ENCODE measurements at regions not wholly inside any gene's neighbourhood (a gene's known extent, or its start where the extent isn't known, plus 50 kb on each side); places are given as distances from the start of the nearest gene placed in this dataset.

DNA sequence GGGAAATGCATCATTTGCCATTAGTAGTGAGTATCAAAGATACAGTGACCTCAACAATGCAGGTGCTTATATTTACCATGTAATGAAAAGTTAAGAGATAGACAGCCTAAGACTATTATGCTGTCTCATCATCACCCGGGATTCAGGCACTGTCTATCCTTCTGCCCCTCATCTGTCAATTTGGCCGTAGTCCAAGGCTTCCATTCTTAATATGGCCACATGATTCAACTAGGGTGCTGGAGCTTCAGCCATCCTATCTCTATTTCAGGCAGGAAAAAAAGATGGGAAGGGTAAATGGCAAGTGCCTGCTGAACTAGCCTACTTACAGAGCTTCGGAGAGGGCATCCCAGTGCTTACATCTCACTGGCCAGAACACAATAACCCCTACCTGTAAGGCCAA is 196.7 kb upstream of the LNX1 start:
- no peaks in the 10 kb centered on the region for H3K36me3 ChIP-seq (ENCODE audit: control insufficient read depth, insufficient read depth, low read length)
- no peak for DNase-seq (ENCODE audit: extremely low read depth, insufficient read length)
- H3K27me3 ChIP-seq (replicated peaks; ENCODE audit: control insufficient read depth, insufficient read depth, low read length): no peaks in the 10 kb centered on the region
- H3K4me3 ChIP-seq (replicated peaks; ENCODE audit: low read depth, low read length): no peak overlapping the region
- TF ChIP-seq, protein P1, sequence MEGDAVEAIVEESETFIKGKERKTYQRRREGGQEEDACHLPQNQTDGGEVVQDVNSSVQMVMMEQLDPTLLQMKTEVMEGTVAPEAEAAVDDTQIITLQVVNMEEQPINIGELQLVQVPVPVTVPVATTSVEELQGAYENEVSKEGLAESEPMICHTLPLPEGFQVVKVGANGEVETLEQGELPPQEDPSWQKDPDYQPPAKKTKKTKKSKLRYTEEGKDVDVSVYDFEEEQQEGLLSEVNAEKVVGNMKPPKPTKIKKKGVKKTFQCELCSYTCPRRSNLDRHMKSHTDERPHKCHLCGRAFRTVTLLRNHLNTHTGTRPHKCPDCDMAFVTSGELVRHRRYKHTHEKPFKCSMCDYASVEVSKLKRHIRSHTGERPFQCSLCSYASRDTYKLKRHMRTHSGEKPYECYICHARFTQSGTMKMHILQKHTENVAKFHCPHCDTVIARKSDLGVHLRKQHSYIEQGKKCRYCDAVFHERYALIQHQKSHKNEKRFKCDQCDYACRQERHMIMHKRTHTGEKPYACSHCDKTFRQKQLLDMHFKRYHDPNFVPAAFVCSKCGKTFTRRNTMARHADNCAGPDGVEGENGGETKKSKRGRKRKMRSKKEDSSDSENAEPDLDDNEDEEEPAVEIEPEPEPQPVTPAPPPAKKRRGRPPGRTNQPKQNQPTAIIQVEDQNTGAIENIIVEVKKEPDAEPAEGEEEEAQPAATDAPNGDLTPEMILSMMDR (IDR thresholded peaks at IDR 0.05; ENCODE audit: insufficient read depth, low read length, poor library complexity, severe bottlenecking): no peak

DNA sequence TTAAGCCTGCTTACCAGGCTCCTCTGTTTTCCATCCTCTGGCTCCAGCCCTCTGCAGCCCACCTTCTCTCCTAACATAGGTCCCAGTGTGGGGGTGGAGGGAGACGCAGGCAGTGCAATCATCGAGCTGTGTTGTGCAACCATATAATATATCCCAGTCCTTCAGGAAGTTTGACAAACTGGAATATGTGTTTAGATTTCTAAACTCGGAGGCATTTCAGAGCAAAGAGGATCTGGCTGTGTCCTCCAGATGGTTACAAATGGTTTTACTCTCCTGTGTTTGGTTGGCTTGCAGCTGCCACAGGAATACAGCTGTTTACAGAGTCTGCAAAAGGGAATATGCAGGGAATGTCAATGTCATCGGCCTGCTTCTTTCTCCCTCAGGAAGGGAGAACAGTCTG is 195.3 kb upstream of the LNX1 start:
- no peak for DNase-seq (ENCODE audit: extremely low read depth, insufficient read length)
- H3K27me3 ChIP-seq (replicated peaks; ENCODE audit: control insufficient read depth, insufficient read depth, low read length): no peaks in the 10 kb centered on the region
- no peak overlapping the region for H3K4me3 ChIP-seq (replicated peaks; ENCODE audit: low read depth, low read length)
- TF ChIP-seq, protein P1 (IDR thresholded peaks at IDR 0.05; ENCODE audit: insufficient read depth, low read length, poor library complexity, severe bottlenecking): no peak
- no peaks in the 10 kb centered on the region for H3K36me3 ChIP-seq (ENCODE audit: control insufficient read depth, insufficient read depth, low read length)

DNA sequence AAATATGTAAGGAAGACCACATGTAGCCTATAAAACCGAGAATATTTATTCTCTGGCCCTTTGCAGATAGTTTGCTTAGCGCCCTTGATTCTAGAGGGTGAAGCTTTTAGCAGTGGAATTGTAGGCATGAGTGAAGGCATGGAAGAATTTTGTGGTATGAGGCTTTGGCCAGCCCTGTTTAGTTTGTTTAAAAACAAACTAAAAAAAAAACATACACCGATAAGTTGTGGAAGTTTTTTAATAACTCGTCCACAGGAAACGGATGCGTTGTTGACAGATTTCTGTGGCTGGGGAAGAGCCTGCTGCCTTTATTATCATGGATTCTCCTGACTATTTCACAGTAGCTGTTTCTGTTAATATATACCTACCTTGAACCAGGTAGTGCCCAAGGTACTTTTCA is 194.7 kb upstream of the LNX1 start:
- DNase-seq (ENCODE audit: extremely low read depth, insufficient read length): no peak
- Histone ChIP-seq H3K27me3 (replicated peaks; ENCODE audit: control insufficient read depth, insufficient read depth, low read length) (no peaks in the 10 kb centered on the region), H3K36me3 (ENCODE audit: control insufficient read depth, insufficient read depth, low read length) (no peaks in the 10 kb centered on the region), H3K4me3 (replicated peaks; ENCODE audit: low read depth, low read length) (no peak overlapping the region)
- TF ChIP-seq, protein P1 (IDR thresholded peaks at IDR 0.05; ENCODE audit: insufficient read depth, low read length, poor library complexity, severe bottlenecking): no peak

DNA sequence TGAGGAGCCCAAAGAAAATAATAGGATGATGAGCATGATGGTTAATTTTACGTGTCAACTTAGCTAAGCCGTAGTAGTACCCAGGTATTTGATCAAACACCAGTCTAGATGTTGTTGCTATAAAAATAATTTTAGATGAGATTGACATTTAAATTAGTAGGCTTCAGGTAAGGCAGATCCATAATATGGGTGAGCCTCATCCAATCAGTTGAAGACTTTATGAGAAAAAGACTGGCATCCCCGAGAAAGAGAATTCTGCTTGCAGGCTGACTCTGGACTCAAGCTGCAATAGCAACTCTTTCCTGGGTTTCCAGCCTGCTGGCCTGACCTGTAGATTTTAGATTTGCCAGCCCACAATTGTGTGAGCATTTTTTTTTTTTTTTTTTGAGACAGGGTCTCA is 192.8 kb upstream of the LNX1 start:
- TF ChIP-seq, protein P1 (IDR thresholded peaks at IDR 0.05; ENCODE audit: insufficient read depth, low read length, poor library complexity, severe bottlenecking): no peak
- no peak for DNase-seq (ENCODE audit: extremely low read depth, insufficient read length)
- Histone ChIP-seq H3K27me3 (replicated peaks; ENCODE audit: control insufficient read depth, insufficient read depth, low read length) (no peaks in the 10 kb centered on the region), H3K36me3 (ENCODE audit: control insufficient read depth, insufficient read depth, low read length) (no peaks in the 10 kb centered on the region), H3K4me3 (replicated peaks; ENCODE audit: low read depth, low read length) (no peak overlapping the region)

DNA sequence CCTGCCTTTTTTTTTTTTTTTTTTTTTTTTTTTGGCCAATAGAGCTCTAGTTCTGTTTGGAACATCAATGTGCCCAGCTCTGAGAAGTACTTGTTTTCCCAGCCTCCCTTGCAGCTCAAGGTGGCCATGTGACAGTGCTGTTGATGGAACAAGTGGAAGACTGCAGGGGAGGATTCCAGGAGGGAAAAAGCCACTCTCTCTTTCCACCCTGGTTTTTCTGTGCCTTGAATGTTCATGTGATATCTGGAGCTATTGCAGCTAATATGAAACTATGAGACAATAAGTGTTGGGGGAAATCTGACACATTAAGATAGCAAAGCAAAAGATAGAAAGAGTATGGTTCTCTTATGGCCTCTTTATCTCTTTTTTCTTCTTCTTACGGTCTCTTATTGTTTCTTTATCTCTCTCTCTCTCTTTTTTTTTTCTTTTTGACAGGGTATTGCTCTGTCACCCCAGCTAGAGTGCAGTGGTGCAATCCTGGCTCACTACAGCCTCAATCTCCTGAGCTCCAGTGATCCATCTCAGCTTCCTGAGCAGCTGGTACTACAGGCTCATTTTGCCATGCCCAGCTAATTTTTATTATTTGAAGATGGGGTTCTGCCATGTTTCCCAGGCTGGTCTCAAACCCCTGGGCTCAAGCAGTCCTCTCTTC is 192.0 kb upstream of the LNX1 start:
- DNase-seq (ENCODE audit: extremely low read depth, insufficient read length): no peak
- Histone ChIP-seq H3K36me3 (ENCODE audit: control insufficient read depth, insufficient read depth, low read length) (no peaks in the 10 kb centered on the region), H3K4me3 (replicated peaks; ENCODE audit: low read depth, low read length) (no peak overlapping the region), H3K27me3 (replicated peaks; ENCODE audit: control insufficient read depth, insufficient read depth, low read length) (no peaks in the 10 kb centered on the region)
- TF ChIP-seq, protein P1 (IDR thresholded peaks at IDR 0.05; ENCODE audit: insufficient read depth, low read length, poor library complexity, severe bottlenecking): no peak

DNA sequence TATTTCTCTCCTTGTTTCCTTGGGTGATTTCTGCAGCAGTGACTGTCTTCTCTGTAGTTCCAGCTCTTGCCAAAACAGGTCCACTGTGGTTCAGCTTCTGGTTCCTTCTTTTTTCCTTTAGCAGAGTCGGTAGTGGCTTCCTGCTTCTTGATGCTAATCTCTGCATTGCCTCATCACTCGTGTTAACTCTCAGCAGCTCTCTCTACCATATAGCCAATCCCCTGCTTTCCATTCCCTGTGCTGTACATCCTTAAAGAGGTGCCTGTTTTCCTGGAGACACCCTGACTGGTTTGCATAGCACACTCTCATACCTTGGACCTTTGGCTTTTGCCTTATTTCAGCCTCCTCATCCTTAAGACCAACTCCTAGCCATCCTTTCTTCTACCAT is 191.2 kb upstream of the LNX1 start:
- TF ChIP-seq, protein P1 (IDR thresholded peaks at IDR 0.05; ENCODE audit: insufficient read depth, low read length, poor library complexity, severe bottlenecking): no peak
- no peaks in the 10 kb centered on the region for H3K36me3 ChIP-seq (ENCODE audit: control insufficient read depth, insufficient read depth, low read length)
- H3K27me3 ChIP-seq (replicated peaks; ENCODE audit: control insufficient read depth, insufficient read depth, low read length): no peaks in the 10 kb centered on the region
- DNase-seq (ENCODE audit: extremely low read depth, insufficient read length): no peak
- no peak overlapping the region for H3K4me3 ChIP-seq (replicated peaks; ENCODE audit: low read depth, low read length)

All from GM06990 (cell line).